ENCODE measurements at regions not wholly inside any gene's neighbourhood (a gene's known extent, or its start where the extent isn't known, plus 50 kb on each side); places are given as distances from the start of the nearest gene placed in this dataset.

GRCh38 chr9:108400297-108400696 is 455.5 kb downstream of the ACTL7B start:
- Mint-ChIP-seq H3K36me3 (ENCODE audit: insufficient read depth, unreplicated experiment) (no peaks in the 10 kb centered on the region), H3K4me1 (ENCODE audit: low read depth, unreplicated experiment) (no peaks in the 10 kb centered on the region), H3K27ac (ENCODE audit: unreplicated experiment) (no peak overlapping the region), H3K27me3 (ENCODE audit: insufficient read depth, unreplicated experiment) (no peaks in the 10 kb centered on the region), H3K9me3 (ENCODE audit: unreplicated experiment) (no peaks in the 10 kb centered on the region), H3K4me3 (ENCODE audit: unreplicated experiment) (no peak overlapping the region)
- TF ChIP-seq, protein P1, sequence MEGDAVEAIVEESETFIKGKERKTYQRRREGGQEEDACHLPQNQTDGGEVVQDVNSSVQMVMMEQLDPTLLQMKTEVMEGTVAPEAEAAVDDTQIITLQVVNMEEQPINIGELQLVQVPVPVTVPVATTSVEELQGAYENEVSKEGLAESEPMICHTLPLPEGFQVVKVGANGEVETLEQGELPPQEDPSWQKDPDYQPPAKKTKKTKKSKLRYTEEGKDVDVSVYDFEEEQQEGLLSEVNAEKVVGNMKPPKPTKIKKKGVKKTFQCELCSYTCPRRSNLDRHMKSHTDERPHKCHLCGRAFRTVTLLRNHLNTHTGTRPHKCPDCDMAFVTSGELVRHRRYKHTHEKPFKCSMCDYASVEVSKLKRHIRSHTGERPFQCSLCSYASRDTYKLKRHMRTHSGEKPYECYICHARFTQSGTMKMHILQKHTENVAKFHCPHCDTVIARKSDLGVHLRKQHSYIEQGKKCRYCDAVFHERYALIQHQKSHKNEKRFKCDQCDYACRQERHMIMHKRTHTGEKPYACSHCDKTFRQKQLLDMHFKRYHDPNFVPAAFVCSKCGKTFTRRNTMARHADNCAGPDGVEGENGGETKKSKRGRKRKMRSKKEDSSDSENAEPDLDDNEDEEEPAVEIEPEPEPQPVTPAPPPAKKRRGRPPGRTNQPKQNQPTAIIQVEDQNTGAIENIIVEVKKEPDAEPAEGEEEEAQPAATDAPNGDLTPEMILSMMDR (IDR thresholded peaks at IDR 0.05; ENCODE audit: insufficient read depth in 1 of 2, low read depth in 1 of 2, low read length in 1 of 2, severe bottlenecking in 1 of 2, unreplicated experiment in 1 of 2): no peak
- no TSS peak for BruUV-seq (replicated peaks)
- ChIA-PET POLR2A (no interaction called here), CTCF (no interaction called here)
- intact Hi-C loops (cut with micrococcal nuclease; ENCODE audit: unreplicated experiment): no loop called here
- H3K9me3 ChIP-seq: no peaks in the 10 kb centered on the region
- no peak overlapping the region for H3K4me3 ChIP-seq (ENCODE audit: low read depth, low read length)
- DNase-seq: no peak
- no peaks in the 10 kb centered on the region for H3K36me3 ChIP-seq (ENCODE audit: control insufficient read depth, insufficient read depth, low read length)
- no peaks in the 10 kb centered on the region for H3K27me3 ChIP-seq (replicated peaks; ENCODE audit: control insufficient read depth, insufficient read depth, low read length)
- H3K4me1 ChIP-seq: no peaks in the 10 kb centered on the region

- Mint-ChIP-seq H3K9me3 (ENCODE audit: unreplicated experiment) (no peaks in the 10 kb centered on the region), H3K27me3 (ENCODE audit: insufficient read depth, unreplicated experiment) (no peaks in the 10 kb centered on the region), H3K4me3 (ENCODE audit: unreplicated experiment) (no peak overlapping the region), H3K27ac (ENCODE audit: unreplicated experiment) (no peak overlapping the region), H3K36me3 (ENCODE audit: insufficient read depth, unreplicated experiment) (no peaks in the 10 kb centered on the region), H3K4me1 (ENCODE audit: low read depth, unreplicated experiment) (no peaks in the 10 kb centered on the region)
- intact Hi-C loops (cut with micrococcal nuclease; ENCODE audit: unreplicated experiment): loop anchor here (10.0 kb wide), 1 partner anchor 65 kb away; no protein-coding TSS in a partner anchor
- H3K27me3 ChIP-seq (replicated peaks; ENCODE audit: control insufficient read depth, insufficient read depth, low read length): no peaks in the 10 kb centered on the region
- H3K4me1 ChIP-seq: no peaks in the 10 kb centered on the region
- TF ChIP-seq, protein P1 (IDR thresholded peaks at IDR 0.05; ENCODE audit: insufficient read depth in 1 of 2, low read depth in 1 of 2, low read length in 1 of 2, severe bottlenecking in 1 of 2, unreplicated experiment in 1 of 2): no peak
- ChIA-PET CTCF (no interaction called here), POLR2A (no interaction called here)
- BruUV-seq (replicated peaks): no TSS peak
- DNase-seq: no peak
- H3K9me3 ChIP-seq: no peaks in the 10 kb centered on the region
- no peaks in the 10 kb centered on the region for H3K36me3 ChIP-seq (ENCODE audit: control insufficient read depth, insufficient read depth, low read length)
- H3K4me3 ChIP-seq (ENCODE audit: low read depth, low read length): no peak overlapping the region
These were observed 455.9 kb downstream of the ACTL7B start for GRCh38 chr9:108399851-108400250.

DNA sequence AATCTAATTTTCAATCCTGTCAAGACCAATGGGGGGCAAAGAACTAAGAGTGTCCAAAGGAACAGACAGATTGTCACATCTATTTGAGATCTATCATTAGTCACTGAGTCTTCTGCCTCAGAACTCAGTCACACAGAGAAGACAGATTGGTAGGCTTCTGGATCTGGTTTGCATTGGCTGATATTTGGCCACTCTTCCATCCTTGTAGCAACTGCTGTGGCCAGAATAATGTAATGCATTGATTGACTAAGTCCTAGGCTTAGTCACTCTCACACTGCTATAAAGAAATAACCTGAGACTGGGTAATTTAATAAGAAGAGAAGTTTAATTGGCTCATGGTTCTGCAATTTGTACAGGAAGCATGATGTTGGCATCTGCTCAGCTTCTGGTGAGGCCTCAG is 458.5 kb downstream of the ACTL7B start:
- H3K4me3 Mint-ChIP-seq (ENCODE audit: unreplicated experiment): no peak overlapping the region
- CTCF ChIA-PET: no interaction called here
- no peaks in the 10 kb centered on the region for H3K27me3 Mint-ChIP-seq (ENCODE audit: insufficient read depth, unreplicated experiment)
- H3K27ac Mint-ChIP-seq (ENCODE audit: unreplicated experiment): no peak overlapping the region
- H3K4me1 Mint-ChIP-seq (ENCODE audit: low read depth, unreplicated experiment): no peaks in the 10 kb centered on the region
- Histone ChIP-seq H3K36me3 (ENCODE audit: control insufficient read depth, insufficient read depth, low read length) (no peaks in the 10 kb centered on the region), H3K4me3 (ENCODE audit: low read depth, low read length) (no peak overlapping the region), H3K27me3 (replicated peaks; ENCODE audit: control insufficient read depth, insufficient read depth, low read length) (no peaks in the 10 kb centered on the region), H3K9me3 (no peaks in the 10 kb centered on the region), H3K4me1 (no peaks in the 10 kb centered on the region)
- BruUV-seq (replicated peaks): no TSS peak
- no peaks in the 10 kb centered on the region for H3K36me3 Mint-ChIP-seq (ENCODE audit: insufficient read depth, unreplicated experiment)
- POLR2A ChIA-PET: no interaction called here
- intact Hi-C loops (cut with micrococcal nuclease; ENCODE audit: unreplicated experiment): loop anchor here (10.0 kb wide), 1 partner anchor 62 kb away; no protein-coding TSS in a partner anchor
- no peaks in the 10 kb centered on the region for H3K9me3 Mint-ChIP-seq (ENCODE audit: unreplicated experiment)
- no peak for DNase-seq
- TF ChIP-seq, protein P1 (IDR thresholded peaks at IDR 0.05; ENCODE audit: insufficient read depth in 1 of 2, low read depth in 1 of 2, low read length in 1 of 2, severe bottlenecking in 1 of 2, unreplicated experiment in 1 of 2): no peak

Measured in Caco-2 (cell line).